ENCODE measurements at regions not wholly inside any gene's neighbourhood (a gene's known extent, or its start where the extent isn't known, plus 50 kb on each side); places are given as distances from the start of the nearest gene placed in this dataset.
"Not testable (repeated sequence)": the region's sequence is repeated elsewhere in the genome, so short reads cannot be mapped to it uniquely, and the experiment has no call there.

DNA sequence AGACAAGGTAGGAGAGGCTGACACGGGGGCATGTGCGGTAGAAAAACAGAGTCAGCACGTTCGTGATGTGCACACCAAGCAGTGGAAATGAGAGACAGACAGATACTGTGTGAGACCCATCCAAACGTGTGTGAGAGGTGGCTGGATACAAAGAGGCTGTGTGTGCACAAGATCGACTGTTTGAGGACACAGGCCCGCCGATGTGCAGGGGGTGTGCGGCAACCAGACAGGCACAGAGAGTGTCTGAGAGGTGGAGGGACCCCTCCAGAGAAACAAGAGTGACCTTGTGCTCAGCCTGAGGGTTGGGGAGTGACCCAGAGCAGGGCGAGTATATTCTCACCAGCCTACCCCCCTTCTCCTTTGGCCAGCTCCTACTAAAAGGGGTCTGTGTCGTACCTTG, 97.8 kb upstream of the IPO9 start:
- H3K9ac ChIP-seq (ENCODE audit: low read length): no peak overlapping the region
- no peak overlapping the region for H3K4me2 ChIP-seq (ENCODE audit: low read length)
- H3F3A ChIP-seq (ENCODE audit: insufficient read depth, low read length, poor library complexity, severe bottlenecking): no peaks in the 10 kb centered on the region
- H3K4me3 ChIP-seq (ENCODE audit: low read length): no peak overlapping the region
- H3K27me3 ChIP-seq (ENCODE audit: insufficient read depth, low read depth, low read length): no peaks in the 10 kb centered on the region
- TF ChIP-seq, protein P1, sequence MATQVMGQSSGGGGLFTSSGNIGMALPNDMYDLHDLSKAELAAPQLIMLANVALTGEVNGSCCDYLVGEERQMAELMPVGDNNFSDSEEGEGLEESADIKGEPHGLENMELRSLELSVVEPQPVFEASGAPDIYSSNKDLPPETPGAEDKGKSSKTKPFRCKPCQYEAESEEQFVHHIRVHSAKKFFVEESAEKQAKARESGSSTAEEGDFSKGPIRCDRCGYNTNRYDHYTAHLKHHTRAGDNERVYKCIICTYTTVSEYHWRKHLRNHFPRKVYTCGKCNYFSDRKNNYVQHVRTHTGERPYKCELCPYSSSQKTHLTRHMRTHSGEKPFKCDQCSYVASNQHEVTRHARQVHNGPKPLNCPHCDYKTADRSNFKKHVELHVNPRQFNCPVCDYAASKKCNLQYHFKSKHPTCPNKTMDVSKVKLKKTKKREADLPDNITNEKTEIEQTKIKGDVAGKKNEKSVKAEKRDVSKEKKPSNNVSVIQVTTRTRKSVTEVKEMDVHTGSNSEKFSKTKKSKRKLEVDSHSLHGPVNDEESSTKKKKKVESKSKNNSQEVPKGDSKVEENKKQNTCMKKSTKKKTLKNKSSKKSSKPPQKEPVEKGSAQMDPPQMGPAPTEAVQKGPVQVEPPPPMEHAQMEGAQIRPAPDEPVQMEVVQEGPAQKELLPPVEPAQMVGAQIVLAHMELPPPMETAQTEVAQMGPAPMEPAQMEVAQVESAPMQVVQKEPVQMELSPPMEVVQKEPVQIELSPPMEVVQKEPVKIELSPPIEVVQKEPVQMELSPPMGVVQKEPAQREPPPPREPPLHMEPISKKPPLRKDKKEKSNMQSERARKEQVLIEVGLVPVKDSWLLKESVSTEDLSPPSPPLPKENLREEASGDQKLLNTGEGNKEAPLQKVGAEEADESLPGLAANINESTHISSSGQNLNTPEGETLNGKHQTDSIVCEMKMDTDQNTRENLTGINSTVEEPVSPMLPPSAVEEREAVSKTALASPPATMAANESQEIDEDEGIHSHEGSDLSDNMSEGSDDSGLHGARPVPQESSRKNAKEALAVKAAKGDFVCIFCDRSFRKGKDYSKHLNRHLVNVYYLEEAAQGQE (IDR thresholded peaks at IDR 0.05; ENCODE audit: borderline replicate concordance): no peak
- TF ChIP-seq SMC3 (conservative IDR thresholded peaks at IDR 0.05; ENCODE audit: poor library complexity) (no peak), EZH2 (IDR thresholded peaks at IDR 0.05; ENCODE audit: borderline replicate concordance, insufficient read depth, low read length, poor library complexity, severe bottlenecking) (no peak), POLR2AphosphoS5 (IDR thresholded peaks at IDR 0.05) (no peak)
- peaks cover 67% of the 10 kb centered on the region for H3K79me2 ChIP-seq (replicated peaks; ENCODE audit: insufficient read depth, low read length)
- H4K20me1 ChIP-seq (ENCODE audit: insufficient read depth): no peaks in the 10 kb centered on the region
- H3K9me2 ChIP-seq (ENCODE audit: insufficient read depth, low read length): no peaks in the 10 kb centered on the region
- no peak overlapping the region for H2AFZ ChIP-seq (ENCODE audit: low read depth, low read length)
- H3K27ac ChIP-seq (ENCODE audit: low read length): no peak overlapping the region
- H3K9me3 ChIP-seq (ENCODE audit: low read length): no peaks in the 10 kb centered on the region
- H3K36me3 ChIP-seq (ENCODE audit: insufficient read depth, low read length): no peaks in the 10 kb centered on the region

GRCh38 chr1:201731592-201731991, 97.4 kb upstream of the IPO9 start:
- H3K9me2 ChIP-seq (ENCODE audit: insufficient read depth, low read length): no peaks in the 10 kb centered on the region
- TF ChIP-seq RAD21 (conservative IDR thresholded peaks at IDR 0.05) (no peak), POLR2AphosphoS5 (IDR thresholded peaks at IDR 0.05) (no peak)
- no peaks in the 10 kb centered on the region for H3K36me3 ChIP-seq (ENCODE audit: insufficient read depth, low read length)
- H3K9ac ChIP-seq (ENCODE audit: low read length): no peak overlapping the region
- H3F3A ChIP-seq (ENCODE audit: insufficient read depth, low read length, poor library complexity, severe bottlenecking): no peaks in the 10 kb centered on the region
- H3K27ac ChIP-seq (ENCODE audit: low read length): no peak overlapping the region
- no peak overlapping the region for H2AFZ ChIP-seq (ENCODE audit: low read depth, low read length)
- H3K4me2 ChIP-seq (ENCODE audit: low read length): no peak overlapping the region
- no peaks in the 10 kb centered on the region for H4K20me1 ChIP-seq (ENCODE audit: insufficient read depth)
- no peak overlapping the region for H3K4me3 ChIP-seq (ENCODE audit: low read length)
- no peaks in the 10 kb centered on the region for H3K27me3 ChIP-seq (ENCODE audit: insufficient read depth, low read depth, low read length)
- no peaks in the 10 kb centered on the region for H3K9me3 ChIP-seq (ENCODE audit: low read length)
- H3K79me2 ChIP-seq (replicated peaks; ENCODE audit: insufficient read depth, low read length): peaks cover 69% of the 10 kb centered on the region

- Histone ChIP-seq H3K4me3 (ENCODE audit: low read length) (no peak overlapping the region), H3K9me3 (ENCODE audit: low read length) (no peaks in the 10 kb centered on the region), H4K20me1 (ENCODE audit: insufficient read depth) (no peaks in the 10 kb centered on the region), H3K79me2 (replicated peaks; ENCODE audit: insufficient read depth, low read length) (peaks cover 69% of the 10 kb centered on the region), H3K27me3 (ENCODE audit: insufficient read depth, low read depth, low read length) (no peaks in the 10 kb centered on the region), H3F3A (ENCODE audit: insufficient read depth, low read length, poor library complexity, severe bottlenecking) (no peaks in the 10 kb centered on the region), H3K9me2 (ENCODE audit: insufficient read depth, low read length) (no peaks in the 10 kb centered on the region), H3K4me2 (ENCODE audit: low read length) (no peak overlapping the region), H3K36me3 (ENCODE audit: insufficient read depth, low read length) (no peaks in the 10 kb centered on the region), H3K27ac (ENCODE audit: low read length) (no peak overlapping the region), H2AFZ (ENCODE audit: low read depth, low read length) (no peak overlapping the region), H3K9ac (ENCODE audit: low read length) (no peak overlapping the region)
- no peak for TF ChIP-seq EZH2 (IDR thresholded peaks at IDR 0.05; ENCODE audit: borderline replicate concordance, insufficient read depth, low read length, poor library complexity, severe bottlenecking)
- no peak for TF ChIP-seq RAD21 (conservative IDR thresholded peaks at IDR 0.05)
- TF ChIP-seq SMC3 (conservative IDR thresholded peaks at IDR 0.05; ENCODE audit: poor library complexity): no peak
- TF ChIP-seq EP300 (conservative IDR thresholded peaks at IDR 0.05; ENCODE audit: poor library complexity, severe bottlenecking): no peak
- TF ChIP-seq, protein P1 (IDR thresholded peaks at IDR 0.05; ENCODE audit: borderline replicate concordance): no peak
- no peak for TF ChIP-seq MXI1 (conservative IDR thresholded peaks at IDR 0.05; ENCODE audit: poor library complexity, severe bottlenecking)
- TF ChIP-seq TAF1 (IDR thresholded peaks at IDR 0.05; ENCODE audit: low read depth): no peak
- TF ChIP-seq CTCF (IDR thresholded peaks at IDR 0.05; ENCODE audit: poor library complexity, severe bottlenecking): no peak
- TF ChIP-seq POLR2AphosphoS5 (IDR thresholded peaks at IDR 0.05): no peak
Measured at GRCh38 chr1:201732351-201732750, 96.6 kb upstream of the IPO9 start.

GRCh38 chr1:201734221-201734620, 94.7 kb upstream of the IPO9 start:
- H3K27me3 ChIP-seq (ENCODE audit: insufficient read depth, low read depth, low read length); H3K9ac ChIP-seq (ENCODE audit: low read length); H3F3A ChIP-seq (ENCODE audit: insufficient read depth, low read length, poor library complexity, severe bottlenecking); H2AFZ ChIP-seq (ENCODE audit: low read depth, low read length); H3K36me3 ChIP-seq (ENCODE audit: insufficient read depth, low read length); H3K4me2 ChIP-seq (ENCODE audit: low read length); H3K9me2 ChIP-seq (ENCODE audit: insufficient read depth, low read length); H3K4me3 ChIP-seq (ENCODE audit: low read length); H3K27ac ChIP-seq (ENCODE audit: low read length); H3K9me3 ChIP-seq (ENCODE audit: low read length); H4K20me1 ChIP-seq (ENCODE audit: insufficient read depth): not testable (repeated sequence)
- peaks cover 83% of the 10 kb centered on the region for H3K79me2 ChIP-seq (replicated peaks; ENCODE audit: insufficient read depth, low read length)
